HEK293 (cell line): ENCODE measurements at regions not wholly inside any gene's neighbourhood (a gene's known extent, or its start where the extent isn't known, plus 50 kb on each side); places are given as distances from the start of the nearest gene placed in this dataset.

Experiments
- CTCF ChIA-PET: fragments of 350-600 bp; formaldehyde crosslinking; extraction: SDS; loops from one replicate; lab custom pipeline; 2021; ENCODE audit warnings: antibody characterized with exemption; lab: Yijun Ruan, JAX
- POLR2A ChIA-PET: fragments of 300-600 bp; formaldehyde crosslinking; extraction: SDS; loops from one replicate; lab custom pipeline; 2020; ENCODE audit warnings: antibody characterized with exemption, inconsistent platforms; lab: Yijun Ruan, JAX
- H3K27ac ChIP-seq: fragments of 200-500 bp; sonication (Bioruptor generic); 2 replicates; pipeline ENCODE4 v1.5.1; 2014; ENCODE audit warnings: low read depth, low read length, control low read depth, inconsistent platforms; ENCODE audit errors: extremely low read depth
- H3K36me3 ChIP-seq, 2 experiments: fragments of 200-500 bp in 1 of 2; sonication (Bioruptor generic) in 1 of 2; 1 replicate in 1 of 2; 2 replicates in 1 of 2; pipeline ENCODE4 v1.5.1; 2014 to 2017; ENCODE audit warnings: inconsistent platforms in 2 of 2, low read length in 2 of 2; ENCODE audit not compliant: control insufficient read depth in 2 of 2, insufficient read depth in 1 of 2
- H3K4me1 ChIP-seq: fragments of 200-500 bp; sonication (Bioruptor generic); 2 replicates; pipeline ENCODE4 v1.5.1; 2014; ENCODE audit warnings: mild to moderate bottlenecking, low read length, inconsistent platforms; ENCODE audit not compliant: control insufficient read depth, insufficient read depth
- H3K4me3 ChIP-seq: 2 replicates; pipeline ENCODE4 v1.5.1; 2011; ENCODE audit warnings: low read depth, mild to moderate bottlenecking, control low read depth, low read length, moderate library complexity
- H3K9me3 ChIP-seq: fragments of 200-500 bp; sonication (Bioruptor generic); 2 replicates; pipeline ENCODE4 v1.5.1; 2014; ENCODE audit warnings: low read depth, low read length, inconsistent platforms; ENCODE audit not compliant: control insufficient read depth, insufficient read depth
- KLF1 ChIP-seq: fragments of 450-650 bp; formaldehyde crosslinking; IDR thresholded peaks from 2 replicates; pipeline ENCODE4 v1.5.1; 2016; ENCODE audit warnings: missing biosample characterization, missing genetic modification characterization
- MYNN ChIP-seq: fragments of 450-650 bp; formaldehyde crosslinking; IDR thresholded peaks from 2 replicates; pipeline ENCODE4 v1.5.1; 2016; ENCODE audit warnings: missing biosample characterization, missing genetic modification characterization, borderline replicate concordance
- OSR2 ChIP-seq: fragments of 450-650 bp; formaldehyde crosslinking; IDR thresholded peaks from 2 replicates; pipeline ENCODE4 v1.5.1; 2016; ENCODE audit warnings: missing biosample characterization, missing genetic modification characterization
- PRDM1 ChIP-seq: fragments of 450-650 bp; formaldehyde crosslinking; IDR thresholded peaks from 2 replicates; pipeline ENCODE4; 2016; ENCODE audit warnings: missing biosample characterization, missing genetic modification characterization
- SETDB1 ChIP-seq: IDR thresholded peaks from one replicate; pipeline ENCODE4 v1.6.1; 2017; ENCODE audit warnings: mild to moderate bottlenecking, low read length, moderate library complexity, mixed read lengths; ENCODE audit not compliant: insufficient read length
- ZFP69B ChIP-seq: fragments of 450-650 bp; formaldehyde crosslinking; IDR thresholded peaks from 2 replicates; pipeline ENCODE4 v1.5.1; 2016; ENCODE audit warnings: missing biosample characterization, missing genetic modification characterization
- ZNF266 ChIP-seq: fragments of 450-650 bp; formaldehyde crosslinking; IDR thresholded peaks from 2 replicates; pipeline ENCODE4 v1.5.1; 2016; ENCODE audit warnings: missing biosample characterization, missing genetic modification characterization, low read depth
- ZNF354C ChIP-seq: fragments of 450-650 bp; formaldehyde crosslinking; IDR thresholded peaks from 2 replicates; pipeline ENCODE4 v1.5.1; 2016; ENCODE audit warnings: missing biosample characterization, missing genetic modification characterization, low read depth, borderline replicate concordance
- ZNF701 ChIP-seq: fragments of 450-650 bp; formaldehyde crosslinking; IDR thresholded peaks from 2 replicates; pipeline ENCODE4 v1.5.1; 2016; ENCODE audit warnings: missing biosample characterization, missing genetic modification characterization
- ZNF776 ChIP-seq: fragments of 450-650 bp; formaldehyde crosslinking; IDR thresholded peaks from 2 replicates; pipeline ENCODE4 v1.5.0; 2017; ENCODE audit warnings: missing biosample characterization, missing genetic modification characterization, borderline replicate concordance
- ZSCAN30 ChIP-seq: fragments of 450-650 bp; IDR thresholded peaks from 2 replicates; pipeline ENCODE4 v1.5.1; 2018; ENCODE audit warnings: missing biosample characterization, mild to moderate bottlenecking, missing genetic modification characterization, moderate library complexity
- TF ChIP-seq, protein P1 (sequence below): IDR thresholded peaks from 2 replicates; pipeline ENCODE4 v1.6.1; 2011; ENCODE audit warnings: mild to moderate bottlenecking, low read depth, low read length, borderline replicate concordance
- TF ChIP-seq, protein P2 (sequence below): fragments of 450-650 bp; formaldehyde crosslinking; IDR thresholded peaks from 2 replicates; pipeline ENCODE4 v1.5.1; 2016; ENCODE audit warnings: missing biosample characterization, missing genetic modification characterization, borderline replicate concordance
- TF ChIP-seq, protein P3 (sequence below): fragments of 450-650 bp; IDR thresholded peaks from 2 replicates; pipeline ENCODE4 v1.5.1; 2018; ENCODE audit warnings: missing biosample characterization, mild to moderate bottlenecking, missing genetic modification characterization
- TF ChIP-seq, protein P4 (sequence below): fragments of 450-650 bp; formaldehyde crosslinking; IDR thresholded peaks from 2 replicates; pipeline ENCODE4 v1.5.1; 2016; ENCODE audit warnings: missing biosample characterization, missing genetic modification characterization
- TF ChIP-seq, protein P5 (sequence below): fragments of 450-650 bp; formaldehyde crosslinking; IDR thresholded peaks from 2 replicates; pipeline ENCODE4 v1.5.1; 2016; ENCODE audit warnings: missing biosample characterization, missing genetic modification characterization

DNA sequence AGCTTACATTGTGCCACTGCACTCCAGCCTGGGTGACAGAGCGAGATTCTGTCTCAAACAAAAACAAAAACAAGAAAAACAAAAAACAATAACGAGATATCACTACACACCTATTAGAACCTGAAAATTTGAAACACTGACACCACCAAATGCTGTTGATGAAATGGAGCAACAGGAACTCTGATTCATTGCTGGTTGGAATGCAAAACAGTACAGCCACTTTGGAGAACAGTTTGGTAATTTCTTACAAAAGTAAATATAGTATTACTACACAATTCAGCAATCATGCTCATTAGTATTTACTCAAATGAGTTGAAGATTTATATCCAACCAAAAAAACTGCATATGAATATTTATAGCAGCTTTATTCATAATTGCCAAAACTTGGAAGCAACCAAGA, 135.8 kb upstream of the AKIRIN2 start:
- Histone ChIP-seq H3K4me3 (no peak overlapping the region), H3K36me3 (no peaks in the 10 kb centered on the region), H3K4me1 (no peaks in the 10 kb centered on the region), H3K9me3 (no peaks in the 10 kb centered on the region), H3K27ac (no peak overlapping the region)
- POLR2A ChIA-PET = no interaction called here
- TF ChIP-seq SETDB1 = peak; percentile 47
- no peak for TF ChIP-seq ZNF701 (tag by site-specific recombination)
- CTCF ChIA-PET = no interaction called here

DNA sequence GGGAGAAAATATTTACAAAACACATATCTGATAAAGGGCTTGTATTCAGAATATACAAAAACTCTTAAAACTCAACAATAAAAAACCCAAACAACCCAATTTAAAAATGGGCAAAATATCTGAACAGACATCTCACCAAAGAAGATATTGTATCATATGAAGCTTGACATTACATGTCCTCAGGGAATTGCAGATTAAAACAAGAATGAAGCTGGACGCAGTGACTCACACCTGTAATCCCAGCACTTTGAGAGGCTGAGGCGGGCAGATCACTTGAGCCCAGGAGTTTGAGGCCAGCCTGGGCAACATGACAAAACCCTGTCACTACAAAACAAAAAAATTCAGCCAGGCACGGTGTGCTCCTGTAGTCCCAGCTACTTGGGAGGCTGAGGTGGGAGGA, 135.4 kb upstream of the AKIRIN2 start:
- no peak overlapping the region for H3K27ac ChIP-seq
- POLR2A ChIA-PET = no interaction called here
- no peaks in the 10 kb centered on the region for H3K36me3 ChIP-seq
- H3K4me1 ChIP-seq = peaks cover 2% of the 10 kb centered on the region; the same call in 1 of the 2 replicates
- no peaks in the 10 kb centered on the region for H3K9me3 ChIP-seq
- CTCF ChIA-PET = interaction anchor here (0.7 kb wide), 2 partner anchors 90 to 444 kb away, joined by 3 to 4 read pairs; no protein-coding TSS in a partner anchor
- TF ChIP-seq PRDM1 (tag by site-specific recombination) (no peak), ZNF776 (tag by site-specific recombination) (no peak), ZFP69B (tag by site-specific recombination) (no peak), ZNF266 (tag by site-specific recombination) (no peak)
- TF ChIP-seq, protein P1, sequence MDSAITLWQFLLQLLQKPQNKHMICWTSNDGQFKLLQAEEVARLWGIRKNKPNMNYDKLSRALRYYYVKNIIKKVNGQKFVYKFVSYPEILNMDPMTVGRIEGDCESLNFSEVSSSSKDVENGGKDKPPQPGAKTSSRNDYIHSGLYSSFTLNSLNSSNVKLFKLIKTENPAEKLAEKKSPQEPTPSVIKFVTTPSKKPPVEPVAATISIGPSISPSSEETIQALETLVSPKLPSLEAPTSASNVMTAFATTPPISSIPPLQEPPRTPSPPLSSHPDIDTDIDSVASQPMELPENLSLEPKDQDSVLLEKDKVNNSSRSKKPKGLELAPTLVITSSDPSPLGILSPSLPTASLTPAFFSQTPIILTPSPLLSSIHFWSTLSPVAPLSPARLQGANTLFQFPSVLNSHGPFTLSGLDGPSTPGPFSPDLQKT = no peak
- no peak overlapping the region for H3K4me3 ChIP-seq

DNA sequence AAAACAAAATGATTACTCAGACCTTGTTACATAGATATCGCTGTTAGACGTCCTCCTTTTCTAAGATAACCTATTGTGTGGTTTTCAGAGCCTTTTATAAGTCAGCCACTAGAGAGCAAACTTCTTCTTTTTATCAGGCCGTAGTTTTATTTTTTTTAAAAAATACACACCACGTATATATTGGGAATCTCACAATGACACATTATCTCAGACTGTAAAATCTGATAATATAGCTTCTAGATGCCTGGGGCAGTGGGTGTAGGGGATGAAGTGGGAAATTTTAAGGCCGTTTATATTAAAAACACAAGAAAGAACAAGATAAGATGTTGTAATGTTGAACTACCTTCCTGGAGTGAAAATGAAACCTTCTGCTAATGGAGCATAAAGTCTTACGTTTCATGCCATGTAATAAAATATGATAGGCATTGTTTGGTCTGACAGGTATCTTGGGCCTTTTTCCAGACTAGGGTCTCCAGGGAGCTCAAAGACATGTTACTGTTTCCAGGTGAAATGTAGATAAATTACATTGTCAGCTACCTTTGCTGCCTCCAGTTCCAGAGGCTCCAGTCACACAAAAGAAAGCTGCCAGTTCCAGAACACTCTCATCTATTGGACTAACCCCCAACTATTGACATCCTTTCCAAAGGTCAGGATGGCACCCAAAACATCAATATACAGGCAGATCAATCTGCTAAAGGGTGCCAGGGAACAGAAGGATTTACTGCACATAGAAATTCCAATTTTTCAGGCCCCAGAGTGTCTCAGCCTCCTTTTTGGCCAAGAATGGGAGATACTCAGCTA, 130.2 kb upstream of the AKIRIN2 start:
- H3K27ac ChIP-seq = 0 out of 2 replicates have a peak overlapping the region, but pooled peaks have one; percentile 25
- ChIA-PET POLR2A (no interaction called here), CTCF (interaction anchor here (0.6 to 2.3 kb wide), 35 partner anchors 11 to 1363 kb away, joined by 3 to 20 read pairs (median 3); no protein-coding TSS in a partner anchor)
- TF ChIP-seq MYNN (tag by site-specific recombination) = no peak
- TF ChIP-seq ZSCAN30 (tag by site-specific recombination) = peak; percentile 55; the same call in 1 of the 2 replicates
- TF ChIP-seq, protein P2, sequence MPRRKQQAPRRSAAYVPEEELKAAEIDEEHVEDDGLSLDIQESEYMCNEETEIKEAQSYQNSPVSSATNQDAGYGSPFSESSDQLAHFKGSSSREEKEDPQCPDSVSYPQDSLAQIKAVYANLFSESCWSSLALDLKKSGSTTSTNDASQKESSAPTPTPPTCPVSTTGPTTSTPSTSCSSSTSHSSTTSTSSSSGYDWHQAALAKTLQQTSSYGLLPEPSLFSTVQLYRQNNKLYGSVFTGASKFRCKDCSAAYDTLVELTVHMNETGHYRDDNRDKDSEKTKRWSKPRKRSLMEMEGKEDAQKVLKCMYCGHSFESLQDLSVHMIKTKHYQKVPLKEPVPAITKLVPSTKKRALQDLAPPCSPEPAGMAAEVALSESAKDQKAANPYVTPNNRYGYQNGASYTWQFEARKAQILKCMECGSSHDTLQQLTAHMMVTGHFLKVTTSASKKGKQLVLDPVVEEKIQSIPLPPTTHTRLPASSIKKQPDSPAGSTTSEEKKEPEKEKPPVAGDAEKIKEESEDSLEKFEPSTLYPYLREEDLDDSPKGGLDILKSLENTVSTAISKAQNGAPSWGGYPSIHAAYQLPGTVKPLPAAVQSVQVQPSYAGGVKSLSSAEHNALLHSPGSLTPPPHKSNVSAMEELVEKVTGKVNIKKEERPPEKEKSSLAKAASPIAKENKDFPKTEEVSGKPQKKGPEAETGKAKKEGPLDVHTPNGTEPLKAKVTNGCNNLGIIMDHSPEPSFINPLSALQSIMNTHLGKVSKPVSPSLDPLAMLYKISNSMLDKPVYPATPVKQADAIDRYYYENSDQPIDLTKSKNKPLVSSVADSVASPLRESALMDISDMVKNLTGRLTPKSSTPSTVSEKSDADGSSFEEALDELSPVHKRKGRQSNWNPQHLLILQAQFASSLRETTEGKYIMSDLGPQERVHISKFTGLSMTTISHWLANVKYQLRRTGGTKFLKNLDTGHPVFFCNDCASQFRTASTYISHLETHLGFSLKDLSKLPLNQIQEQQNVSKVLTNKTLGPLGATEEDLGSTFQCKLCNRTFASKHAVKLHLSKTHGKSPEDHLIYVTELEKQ (tag by site-specific recombination) = peak; percentile 47; the same call in 1 of the 2 replicates
- TF ChIP-seq, protein P3, sequence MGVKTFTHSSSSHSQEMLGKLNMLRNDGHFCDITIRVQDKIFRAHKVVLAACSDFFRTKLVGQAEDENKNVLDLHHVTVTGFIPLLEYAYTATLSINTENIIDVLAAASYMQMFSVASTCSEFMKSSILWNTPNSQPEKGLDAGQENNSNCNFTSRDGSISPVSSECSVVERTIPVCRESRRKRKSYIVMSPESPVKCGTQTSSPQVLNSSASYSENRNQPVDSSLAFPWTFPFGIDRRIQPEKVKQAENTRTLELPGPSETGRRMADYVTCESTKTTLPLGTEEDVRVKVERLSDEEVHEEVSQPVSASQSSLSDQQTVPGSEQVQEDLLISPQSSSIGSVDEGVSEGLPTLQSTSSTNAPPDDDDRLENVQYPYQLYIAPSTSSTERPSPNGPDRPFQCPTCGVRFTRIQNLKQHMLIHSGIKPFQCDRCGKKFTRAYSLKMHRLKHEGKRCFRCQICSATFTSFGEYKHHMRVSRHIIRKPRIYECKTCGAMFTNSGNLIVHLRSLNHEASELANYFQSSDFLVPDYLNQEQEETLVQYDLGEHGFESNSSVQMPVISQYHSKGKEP (tag by site-specific recombination) = peak; percentile 56
- peak; percentile 70 for TF ChIP-seq OSR2 (tag by site-specific recombination)
- TF ChIP-seq, protein P4, sequence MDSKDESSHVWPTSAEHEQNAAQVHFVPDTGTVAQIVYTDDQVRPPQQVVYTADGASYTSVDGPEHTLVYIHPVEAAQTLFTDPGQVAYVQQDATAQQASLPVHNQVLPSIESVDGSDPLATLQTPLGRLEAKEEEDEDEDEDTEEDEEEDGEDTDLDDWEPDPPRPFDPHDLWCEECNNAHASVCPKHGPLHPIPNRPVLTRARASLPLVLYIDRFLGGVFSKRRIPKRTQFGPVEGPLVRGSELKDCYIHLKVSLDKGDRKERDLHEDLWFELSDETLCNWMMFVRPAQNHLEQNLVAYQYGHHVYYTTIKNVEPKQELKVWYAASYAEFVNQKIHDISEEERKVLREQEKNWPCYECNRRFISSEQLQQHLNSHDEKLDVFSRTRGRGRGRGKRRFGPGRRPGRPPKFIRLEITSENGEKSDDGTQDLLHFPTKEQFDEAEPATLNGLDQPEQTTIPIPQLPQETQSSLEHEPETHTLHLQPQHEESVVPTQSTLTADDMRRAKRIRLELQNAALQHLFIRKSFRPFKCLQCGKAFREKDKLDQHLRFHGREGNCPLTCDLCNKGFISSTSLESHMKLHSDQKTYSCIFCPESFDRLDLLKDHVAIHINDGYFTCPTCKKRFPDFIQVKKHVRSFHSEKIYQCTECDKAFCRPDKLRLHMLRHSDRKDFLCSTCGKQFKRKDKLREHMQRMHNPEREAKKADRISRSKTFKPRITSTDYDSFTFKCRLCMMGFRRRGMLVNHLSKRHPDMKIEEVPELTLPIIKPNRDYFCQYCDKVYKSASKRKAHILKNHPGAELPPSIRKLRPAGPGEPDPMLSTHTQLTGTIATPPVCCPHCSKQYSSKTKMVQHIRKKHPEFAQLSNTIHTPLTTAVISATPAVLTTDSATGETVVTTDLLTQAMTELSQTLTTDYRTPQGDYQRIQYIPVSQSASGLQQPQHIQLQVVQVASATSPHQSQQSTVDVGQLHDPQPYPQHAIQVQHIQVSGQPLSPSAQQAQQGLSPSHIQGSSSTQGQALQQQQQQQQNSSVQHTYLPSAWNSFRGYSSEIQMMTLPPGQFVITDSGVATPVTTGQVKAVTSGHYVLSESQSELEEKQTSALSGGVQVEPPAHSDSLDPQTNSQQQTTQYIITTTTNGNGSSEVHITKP (tag by site-specific recombination) = peak; percentile 47; the same call in 1 of the 2 replicates
- no peak for TF ChIP-seq ZNF354C
- TF ChIP-seq, protein P5, sequence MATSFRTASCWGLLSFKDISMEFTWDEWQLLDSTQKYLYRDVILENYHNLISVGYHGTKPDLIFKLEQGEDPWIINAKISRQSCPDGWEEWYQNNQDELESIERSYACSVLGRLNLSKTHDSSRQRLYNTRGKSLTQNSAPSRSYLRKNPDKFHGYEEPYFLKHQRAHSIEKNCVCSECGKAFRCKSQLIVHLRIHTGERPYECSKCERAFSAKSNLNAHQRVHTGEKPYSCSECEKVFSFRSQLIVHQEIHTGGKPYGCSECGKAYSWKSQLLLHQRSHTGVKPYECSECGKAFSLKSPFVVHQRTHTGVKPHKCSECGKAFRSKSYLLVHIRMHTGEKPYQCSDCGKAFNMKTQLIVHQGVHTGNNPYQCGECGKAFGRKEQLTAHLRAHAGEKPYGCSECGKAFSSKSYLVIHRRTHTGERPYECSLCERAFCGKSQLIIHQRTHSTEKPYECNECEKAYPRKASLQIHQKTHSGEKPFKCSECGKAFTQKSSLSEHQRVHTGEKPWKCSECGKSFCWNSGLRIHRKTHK = no peak
- no peak for TF ChIP-seq KLF1 (tag by site-specific recombination)

More for the DNA sequence above, 130.2 kb upstream of the AKIRIN2 start:
- Histone ChIP-seq H3K4me3 (peak overlapping the region; percentile 26), H3K9me3 (no peaks in the 10 kb centered on the region), H3K36me3 (no peaks in the 10 kb centered on the region), H3K4me1 (peaks cover 15% of the 10 kb centered on the region)
